Activated CD4-positive, alpha-beta T cell treated with anti-CD3 and anti-CD28 coated beads, Interleukin-2, amount 50 U/mL, for 1 hour (primary cell): ENCODE measurements at regions not wholly inside any gene's neighbourhood (a gene's known extent, or its start where the extent isn't known, plus 50 kb on each side); places are given as distances from the start of the nearest gene placed in this dataset.
A peak's percentile ranks its signal among the peaks of the same experiment; 100 is the strongest.
"Not testable (repeated sequence)": the region's sequence is repeated elsewhere in the genome, so short reads cannot be mapped to it uniquely, and the experiment has no call there.

Source experiments
- DNase-seq: peaks from one replicate; pipeline ENCODE4 v3.0.0-alpha.2; 2020

DNA sequence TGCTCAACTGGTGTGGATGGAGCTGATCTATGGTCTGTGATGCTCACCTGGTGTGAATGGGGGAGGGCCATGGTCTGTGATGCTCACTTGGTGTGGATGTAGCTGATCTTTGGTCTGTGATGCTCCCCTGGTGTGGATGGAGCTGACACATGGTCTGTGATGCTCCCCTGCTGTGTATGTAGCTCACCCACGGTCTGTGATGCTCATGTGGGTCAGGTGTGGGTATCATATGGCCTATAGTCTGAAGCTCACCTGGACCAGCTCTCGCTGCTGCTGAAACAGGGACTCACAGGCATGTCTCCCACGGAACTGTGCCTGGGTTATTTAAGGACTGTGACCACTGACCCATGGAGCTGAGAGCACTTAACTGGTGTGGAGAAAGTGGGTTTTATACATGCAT is 109.7 kb downstream of the CRLF2 start:
- DNase-seq = no peak

DNA sequence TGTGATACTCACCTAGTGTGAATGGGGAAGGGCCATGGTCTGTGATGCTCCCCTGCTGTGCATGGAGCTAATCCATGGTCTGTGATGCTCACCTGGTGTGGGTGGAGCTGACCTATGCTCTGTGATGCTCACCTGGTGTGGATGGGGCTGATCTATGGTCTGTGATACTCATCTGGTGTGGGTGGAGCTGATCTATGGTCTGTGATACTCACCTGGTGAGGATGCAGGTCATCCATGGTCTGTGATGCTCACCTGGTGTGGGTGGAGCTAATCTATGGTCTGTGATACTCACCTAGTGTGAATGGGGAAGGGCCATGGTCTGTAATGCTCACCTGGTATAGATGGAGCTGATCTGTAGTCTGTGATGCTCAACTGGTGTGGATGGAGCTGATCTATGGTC is 110.2 kb downstream of the CRLF2 start:
- not testable (repeated sequence) for DNase-seq

DNA sequence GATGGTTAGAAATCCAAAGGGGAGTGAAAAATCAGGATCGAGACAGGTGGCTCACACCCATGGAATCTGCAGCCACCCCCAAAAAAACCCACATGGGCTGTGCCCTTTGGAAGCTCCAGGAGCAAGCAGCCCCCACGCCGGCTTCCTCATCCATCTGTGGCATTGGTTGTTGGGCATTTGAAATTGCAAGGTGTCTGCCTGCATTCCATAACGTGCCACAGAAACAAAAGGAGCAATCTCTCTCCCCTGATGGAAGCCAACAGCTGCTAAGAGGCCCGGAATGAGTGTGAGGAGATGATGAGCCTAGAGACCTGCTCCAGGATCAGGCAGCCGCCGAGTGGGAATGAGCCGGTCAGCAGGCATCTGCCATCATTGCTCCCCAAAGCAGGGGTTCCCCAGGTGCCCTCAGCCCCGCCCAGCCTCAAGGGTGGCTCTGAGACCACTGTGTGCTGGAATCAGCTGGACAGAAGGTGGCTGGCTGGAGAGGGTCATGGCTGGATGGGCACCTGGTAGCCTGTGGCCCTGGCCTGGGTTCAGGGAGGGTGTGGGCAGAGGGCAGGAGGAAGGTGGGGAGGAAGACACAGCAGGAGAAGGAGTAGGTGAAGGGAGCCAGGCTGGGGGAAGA is 113.2 kb downstream of the CRLF2 start:
- DNase-seq = no peak

DNA sequence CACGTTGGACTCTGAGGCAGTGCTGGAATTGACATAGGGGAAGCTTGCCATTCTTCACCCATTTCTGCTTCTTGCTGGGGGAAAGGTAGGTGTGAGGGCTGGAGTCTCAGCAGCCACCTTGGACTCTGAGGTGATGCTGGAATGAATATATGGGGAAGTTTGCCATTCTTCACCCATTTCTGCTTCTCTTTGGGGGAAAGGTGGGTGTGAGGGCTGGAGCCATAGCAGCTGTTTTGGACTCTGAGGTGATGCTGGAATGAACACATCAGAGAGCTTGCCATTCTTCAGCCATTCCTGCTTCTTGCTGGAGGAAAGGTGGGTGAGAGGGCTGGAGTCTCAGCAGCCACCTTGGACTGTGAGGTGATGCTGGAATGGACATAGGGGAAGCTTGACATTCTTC is 115.1 kb downstream of the CRLF2 start:
- DNase-seq = no peak

DNA sequence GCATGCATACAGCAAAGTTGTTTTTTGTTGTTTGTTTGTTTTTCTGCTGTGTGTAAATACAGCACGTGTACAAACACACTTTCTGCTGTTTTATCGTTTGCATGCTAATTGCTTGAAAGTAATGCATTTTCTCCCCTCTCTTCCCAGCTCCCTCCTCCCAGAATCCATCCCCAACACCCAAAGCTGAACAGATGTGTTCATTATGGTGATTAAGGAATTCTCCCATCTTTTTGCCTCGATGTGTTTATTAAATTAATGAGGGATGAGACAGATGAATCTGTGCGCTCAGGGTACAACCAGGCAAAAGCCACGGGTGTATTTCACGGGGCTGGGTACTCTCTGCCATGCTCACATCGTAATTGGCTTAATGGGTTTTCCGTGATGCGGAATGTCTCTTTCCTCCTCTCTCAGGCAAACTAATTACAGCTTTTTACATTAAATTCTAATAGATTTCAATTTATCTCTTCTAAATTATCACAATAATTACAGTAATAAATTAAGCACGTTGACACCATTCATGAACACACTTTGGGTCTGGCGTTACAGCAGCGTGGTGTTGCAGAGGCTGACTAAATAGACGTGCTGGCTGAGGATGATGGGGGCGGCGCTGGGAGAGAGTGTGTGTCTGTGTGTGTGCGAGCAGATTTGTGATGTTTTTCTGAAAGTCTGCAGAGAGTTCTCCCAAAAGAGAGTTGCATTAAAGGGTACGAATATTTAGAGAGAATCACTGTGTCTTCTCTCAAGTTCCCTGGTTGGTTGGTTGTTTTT is 117.7 kb downstream of the CRLF2 start:
- no peak for DNase-seq

DNA sequence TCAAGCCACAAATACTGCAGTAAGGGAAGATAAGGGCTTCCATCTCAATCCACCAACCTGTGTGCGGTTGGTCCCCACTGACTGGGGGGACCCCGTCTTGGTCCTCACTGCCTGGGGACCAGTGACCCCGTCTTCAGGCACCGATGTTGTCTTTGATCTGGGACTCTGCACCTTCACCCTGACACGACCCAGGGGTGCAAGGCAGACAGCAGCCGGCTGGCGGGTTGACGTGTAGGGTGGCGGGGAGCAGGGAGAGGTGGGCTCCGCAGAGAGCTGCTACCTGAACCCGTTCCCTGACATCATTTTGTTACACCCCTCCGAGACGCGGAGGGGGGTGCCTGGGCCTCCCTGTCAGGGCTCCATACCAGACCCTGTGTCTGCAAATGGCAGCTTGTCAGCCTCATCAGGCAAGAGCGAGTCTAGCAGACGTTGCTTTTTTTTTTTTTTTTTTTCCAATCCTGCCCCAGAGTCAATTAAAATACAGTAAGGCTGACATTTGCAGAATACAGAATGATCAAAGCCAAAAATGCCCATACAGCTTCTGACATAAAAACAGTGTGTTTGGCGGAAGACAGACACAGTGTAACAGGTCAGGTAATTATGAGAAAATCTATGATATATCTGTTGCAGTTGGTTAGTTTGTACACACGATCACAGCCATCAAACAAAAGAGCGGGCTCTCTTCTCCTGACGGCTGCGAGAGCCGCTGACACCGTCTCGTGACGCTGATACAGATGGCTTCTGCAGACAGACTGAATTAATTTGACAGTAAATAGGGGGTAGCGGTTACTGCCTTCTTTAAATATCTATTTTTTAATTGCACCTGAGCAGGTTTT is 118.6 kb downstream of the CRLF2 start:
- DNase-seq = no peak

DNA sequence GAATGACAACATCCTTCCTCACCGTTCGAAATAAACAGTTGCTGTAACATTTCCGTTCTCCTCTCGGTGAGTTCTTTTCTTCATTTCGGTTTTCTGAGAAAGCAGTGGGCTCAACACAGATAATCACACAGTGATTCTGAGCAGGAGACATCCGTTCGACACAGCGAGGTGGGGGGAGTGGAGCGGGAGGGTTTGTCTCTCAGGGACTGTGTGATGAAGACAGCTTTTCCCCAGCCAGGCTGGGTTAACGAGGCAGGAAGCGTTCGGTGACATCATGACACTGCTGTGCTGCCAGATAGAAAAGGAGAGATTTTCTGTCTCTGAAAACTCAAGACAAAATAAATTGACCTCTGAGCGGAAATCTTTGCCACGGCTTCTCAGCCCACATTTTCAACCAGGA is 119.3 kb downstream of the CRLF2 start:
- peak; percentile 40 for DNase-seq

DNA sequence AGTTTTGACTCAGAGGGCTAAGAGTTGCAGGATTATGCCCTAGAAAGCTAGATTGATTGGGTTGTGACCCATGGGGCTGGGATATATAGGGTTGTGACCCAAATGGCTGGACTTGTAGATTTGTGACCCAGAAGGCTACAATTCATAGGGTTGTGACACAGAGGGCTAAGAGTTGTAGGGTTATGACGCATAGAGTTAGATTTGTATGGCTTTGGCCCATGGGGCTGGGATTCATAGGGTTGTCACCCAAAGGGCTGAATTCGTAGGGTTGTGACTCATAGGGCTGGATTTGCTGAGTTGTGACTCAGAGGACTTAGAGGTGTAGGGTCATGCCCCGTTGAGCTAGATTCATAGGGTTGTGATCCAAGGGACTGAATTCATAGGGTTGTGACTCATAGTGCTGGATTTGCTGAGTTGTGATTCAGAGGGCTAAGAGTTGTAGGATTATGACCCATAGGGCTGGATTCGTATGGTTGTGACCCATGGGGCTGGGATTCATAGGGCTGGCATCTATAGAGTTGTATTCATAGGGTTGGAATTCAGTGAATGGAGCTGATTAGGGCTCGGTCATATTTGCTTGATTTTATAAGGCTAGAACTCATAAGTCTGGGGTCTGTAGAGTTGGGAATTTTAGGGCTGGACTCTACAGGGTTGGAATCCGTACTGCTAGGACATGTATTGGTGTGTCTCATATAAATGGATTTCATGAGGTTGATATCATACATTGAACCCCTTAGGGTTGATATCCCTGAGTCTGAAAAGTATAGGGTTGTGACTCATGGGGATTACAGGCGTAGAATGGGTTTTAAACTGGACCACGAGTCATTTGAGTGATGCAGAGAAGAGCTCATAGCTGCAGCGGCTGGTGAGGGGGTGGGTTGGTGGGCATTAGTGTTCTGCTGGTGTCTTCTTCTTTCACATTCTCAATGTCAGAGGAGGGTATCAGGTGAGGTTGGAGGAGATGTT is 125.7 kb downstream of the CRLF2 start:
- DNase-seq = no peak

DNA sequence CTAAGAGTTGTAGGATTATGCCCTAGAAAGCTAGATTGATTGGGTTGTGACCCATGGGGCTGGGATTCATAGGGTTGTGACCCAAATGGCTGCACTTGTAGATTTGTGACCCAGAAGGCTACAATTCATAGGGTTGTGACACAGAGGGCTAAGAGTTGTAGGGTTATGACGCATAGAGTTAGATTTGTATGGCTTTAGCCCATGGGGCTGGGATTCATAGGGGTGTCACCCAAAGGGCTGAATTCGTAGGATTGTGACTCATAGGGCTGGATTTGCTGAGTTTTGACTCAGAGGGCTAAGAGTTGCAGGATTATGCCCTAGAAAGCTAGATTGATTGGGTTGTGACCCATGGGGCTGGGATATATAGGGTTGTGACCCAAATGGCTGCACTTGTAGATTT is 126.6 kb downstream of the CRLF2 start:
- DNase-seq = not testable (repeated sequence)

DNA sequence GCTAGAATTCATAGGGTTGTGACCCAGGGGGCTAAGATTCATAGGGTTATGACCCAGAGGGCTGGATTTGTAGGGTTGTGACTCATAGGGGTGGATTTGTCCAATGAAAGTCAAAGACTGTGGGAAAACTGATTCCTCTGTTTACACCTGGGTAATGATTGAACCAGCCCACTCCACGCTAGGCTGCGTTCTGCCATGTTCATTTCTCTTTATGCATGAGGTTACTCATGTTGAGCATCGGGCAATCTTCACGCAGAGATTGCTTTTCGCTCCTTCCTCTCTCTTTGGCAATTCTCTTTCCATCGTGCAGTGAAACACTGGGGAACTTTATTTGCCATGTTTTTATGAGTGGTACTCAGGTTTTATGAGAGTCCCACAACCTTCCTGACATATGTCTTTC is 127.8 kb downstream of the CRLF2 start:
- no peak for DNase-seq

DNA sequence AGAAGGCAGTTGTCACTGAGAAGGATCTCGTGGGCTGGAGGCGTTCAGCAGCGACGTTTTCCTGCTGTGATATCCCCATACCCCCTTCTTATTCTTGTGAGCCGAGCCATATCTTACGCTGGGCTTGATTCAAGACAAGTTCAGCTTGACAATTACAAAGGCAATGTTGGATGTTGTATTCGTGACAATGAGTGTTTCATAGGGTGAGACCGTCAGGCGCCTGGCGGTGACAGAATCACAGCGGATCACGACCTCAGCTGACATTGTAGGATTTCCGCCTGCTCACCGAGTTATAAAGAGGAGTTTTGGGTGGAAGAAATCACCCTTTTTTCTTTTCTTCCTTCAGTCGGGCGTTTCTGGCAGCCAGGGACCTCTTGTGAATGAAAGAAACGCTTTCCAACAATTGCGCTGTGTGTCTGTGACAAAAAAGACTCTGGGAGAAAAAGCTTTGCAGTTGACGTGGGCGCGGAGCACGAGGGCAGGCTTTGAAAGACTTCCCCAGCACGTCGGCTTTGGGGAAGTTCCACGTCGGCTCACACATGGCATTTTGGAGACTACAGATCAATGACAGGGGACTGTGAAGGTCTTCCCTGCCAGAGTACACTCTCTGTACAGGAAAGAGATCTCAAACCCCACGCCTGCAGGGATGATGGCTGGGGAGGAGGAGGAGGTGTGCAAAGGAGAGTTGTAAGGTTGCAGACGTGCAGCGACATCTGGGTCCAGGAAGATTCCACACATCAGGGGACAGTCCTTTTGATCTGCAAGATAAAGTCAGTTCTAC is 135.4 kb downstream of the CRLF2 start:
- no peak for DNase-seq

DNA sequence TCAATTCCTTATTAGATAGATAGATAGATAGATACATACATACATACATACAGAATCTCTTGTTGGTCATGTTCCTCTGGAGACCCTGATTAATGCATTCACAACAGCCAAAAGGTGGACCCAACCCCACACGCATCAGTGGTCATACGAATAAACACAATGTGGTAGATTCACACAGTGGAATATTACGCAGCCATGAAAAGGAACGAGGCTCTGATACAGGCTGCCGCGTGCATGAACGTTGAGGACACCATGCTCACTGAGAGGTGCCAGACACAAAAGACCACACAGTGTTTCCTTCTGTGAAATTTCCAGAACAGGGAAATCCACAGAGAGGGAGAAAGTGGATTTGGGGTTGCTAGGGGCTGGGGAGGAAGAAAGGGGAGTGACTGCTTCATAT is 136.7 kb downstream of the CRLF2 start:
- DNase-seq = no peak

DNA sequence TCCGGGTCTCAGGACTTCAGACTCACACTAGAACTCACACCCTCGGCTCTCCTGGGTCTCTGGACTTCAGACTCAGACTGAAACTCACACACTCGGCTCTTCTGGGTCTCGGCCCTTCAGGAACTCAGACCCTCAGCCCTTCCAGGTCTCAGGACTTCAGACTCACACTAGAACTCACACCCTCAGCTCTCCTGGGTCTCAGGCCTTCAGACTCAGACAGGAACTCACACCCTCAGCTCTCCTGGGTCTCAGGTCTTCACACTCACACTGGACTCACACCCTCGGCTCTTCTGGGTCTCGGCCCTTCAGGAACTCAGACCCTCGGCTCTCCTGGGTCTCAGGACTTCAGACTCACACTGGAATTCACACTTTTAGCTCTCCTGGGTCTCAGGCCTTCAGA is 137.3 kb downstream of the CRLF2 start:
- no peak for DNase-seq

DNA sequence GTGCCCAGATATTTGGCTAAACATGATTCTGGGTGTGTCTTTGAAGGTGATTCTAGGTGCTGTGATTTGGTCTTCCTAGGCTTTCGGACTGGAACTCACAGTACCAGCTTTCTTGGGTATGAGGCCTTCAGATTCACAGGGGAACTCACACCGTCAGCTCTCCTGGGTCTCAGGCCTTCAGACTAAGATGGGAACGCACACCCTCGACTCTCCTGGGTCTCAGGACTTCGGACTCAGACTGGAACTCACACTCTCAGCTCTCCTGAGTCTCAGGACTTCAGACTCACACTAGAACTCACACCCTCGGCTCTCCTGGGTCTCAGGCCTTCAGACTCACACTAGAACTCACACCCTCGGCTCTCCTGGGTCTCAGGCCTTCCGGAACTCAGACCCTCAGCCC is 137.7 kb downstream of the CRLF2 start:
- no peak for DNase-seq

DNA sequence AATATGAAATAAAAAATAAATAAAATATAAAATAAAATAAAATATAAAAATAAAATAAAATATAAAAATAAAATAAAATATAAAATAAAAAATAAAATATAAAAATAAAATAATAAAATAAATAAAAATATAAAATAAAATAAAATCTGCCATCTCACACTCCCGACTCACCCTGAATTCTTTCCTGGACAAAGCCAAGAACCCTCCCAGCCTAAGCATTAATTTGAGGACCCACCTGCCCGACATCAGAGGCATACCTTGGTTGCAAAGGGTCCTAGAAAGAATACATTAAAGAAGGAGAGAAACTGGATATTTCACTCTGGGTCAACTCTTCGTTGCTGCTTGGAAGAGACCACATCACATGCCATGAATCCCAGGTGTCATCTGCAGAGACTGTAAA is 138.3 kb downstream of the CRLF2 start:
- no peak for DNase-seq

DNA sequence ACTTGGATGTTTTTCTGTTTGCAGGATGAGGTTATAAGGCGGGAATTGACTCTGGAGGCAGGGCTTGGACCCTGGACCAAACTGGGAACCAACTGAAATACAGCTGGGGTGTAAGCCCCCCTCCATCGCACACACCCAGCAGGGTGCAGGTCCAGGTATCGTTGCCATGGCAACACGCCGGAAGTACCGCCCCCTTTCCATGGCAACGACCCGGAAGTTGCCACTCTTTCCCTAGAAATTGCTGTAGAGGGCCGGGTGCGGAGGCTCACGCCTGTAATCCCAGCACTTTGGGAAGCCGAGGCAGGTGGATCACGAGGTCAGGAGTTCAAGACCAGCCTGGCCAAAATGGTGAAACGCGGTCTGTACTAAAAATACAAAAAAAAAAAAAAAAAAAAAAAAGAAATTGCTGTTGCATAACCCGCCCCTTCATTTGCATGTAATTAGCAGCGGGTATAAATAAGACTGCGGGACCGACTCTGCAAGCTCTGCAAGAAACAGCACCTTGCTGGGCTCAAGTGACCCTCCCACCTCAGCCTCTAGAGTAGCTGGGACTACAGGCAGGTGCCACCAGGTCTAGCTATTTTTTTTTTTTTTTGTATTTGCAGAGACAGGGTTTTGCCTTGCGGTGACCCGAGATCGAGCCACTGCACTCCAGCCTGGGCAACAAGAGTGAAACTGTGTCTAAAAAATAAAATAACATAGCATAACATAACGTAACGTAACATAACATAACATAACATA is 139.6 kb downstream of the CRLF2 start:
- no peak for DNase-seq

DNA sequence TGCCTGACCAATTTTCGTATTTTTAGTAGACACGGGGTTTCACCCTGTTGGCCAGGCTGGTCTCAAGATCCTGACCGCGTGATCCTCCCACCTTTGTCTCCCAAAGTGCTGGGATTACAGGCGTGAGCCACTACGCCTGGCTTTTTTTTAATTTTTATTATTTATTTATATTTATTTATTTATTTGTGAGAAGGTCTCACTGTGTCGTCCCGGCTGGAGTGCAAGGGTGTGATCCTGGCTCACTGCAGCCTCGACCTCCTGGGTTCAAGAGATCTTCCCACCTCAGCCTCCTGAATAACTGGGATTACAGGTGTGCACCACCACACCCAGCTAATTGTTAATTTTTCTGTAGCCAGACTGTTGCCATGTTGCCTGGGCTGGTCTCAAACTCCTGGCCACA is 141.1 kb downstream of the CRLF2 start:
- DNase-seq = no peak

DNA sequence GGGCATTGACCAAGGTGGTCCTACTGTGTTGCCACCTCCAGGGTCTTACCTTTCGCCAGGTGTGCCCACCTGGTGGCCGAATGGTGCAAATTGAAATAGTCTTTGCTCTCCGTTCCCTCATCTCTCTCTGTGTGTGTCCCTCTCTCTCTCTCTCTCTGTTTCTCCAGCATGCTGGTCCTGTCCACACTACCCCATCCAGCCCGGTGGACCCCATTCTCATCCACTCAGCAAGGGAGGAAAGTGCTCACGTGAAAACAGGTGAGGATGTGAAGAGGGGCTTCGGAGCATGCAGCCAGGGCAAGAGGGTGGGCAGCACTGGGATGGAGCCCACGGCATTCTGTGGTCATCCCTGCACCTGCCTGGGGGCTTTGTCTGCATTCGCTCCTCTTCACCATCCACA is 150.1 kb downstream of the CRLF2 start:
- DNase-seq = no peak

DNA sequence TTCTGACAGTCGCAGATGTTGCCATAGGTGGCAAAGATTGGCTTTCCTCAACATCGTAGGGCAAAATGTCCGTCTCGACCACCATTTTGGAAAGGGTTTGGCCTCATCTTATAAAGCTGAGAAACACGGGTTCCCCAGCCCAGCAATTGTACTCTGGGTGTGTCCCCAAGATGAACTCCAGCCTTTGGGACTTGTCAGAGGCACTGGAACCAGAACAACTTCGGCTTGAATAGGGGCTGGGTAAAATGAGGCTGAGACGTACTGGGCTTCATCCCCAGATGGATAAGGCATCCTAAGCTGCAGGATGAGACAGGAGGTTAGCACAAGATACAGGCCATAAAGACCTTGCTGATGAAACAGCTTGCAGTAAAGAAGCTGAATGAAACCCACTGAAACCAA is 151.9 kb downstream of the CRLF2 start:
- no peak for DNase-seq

DNA sequence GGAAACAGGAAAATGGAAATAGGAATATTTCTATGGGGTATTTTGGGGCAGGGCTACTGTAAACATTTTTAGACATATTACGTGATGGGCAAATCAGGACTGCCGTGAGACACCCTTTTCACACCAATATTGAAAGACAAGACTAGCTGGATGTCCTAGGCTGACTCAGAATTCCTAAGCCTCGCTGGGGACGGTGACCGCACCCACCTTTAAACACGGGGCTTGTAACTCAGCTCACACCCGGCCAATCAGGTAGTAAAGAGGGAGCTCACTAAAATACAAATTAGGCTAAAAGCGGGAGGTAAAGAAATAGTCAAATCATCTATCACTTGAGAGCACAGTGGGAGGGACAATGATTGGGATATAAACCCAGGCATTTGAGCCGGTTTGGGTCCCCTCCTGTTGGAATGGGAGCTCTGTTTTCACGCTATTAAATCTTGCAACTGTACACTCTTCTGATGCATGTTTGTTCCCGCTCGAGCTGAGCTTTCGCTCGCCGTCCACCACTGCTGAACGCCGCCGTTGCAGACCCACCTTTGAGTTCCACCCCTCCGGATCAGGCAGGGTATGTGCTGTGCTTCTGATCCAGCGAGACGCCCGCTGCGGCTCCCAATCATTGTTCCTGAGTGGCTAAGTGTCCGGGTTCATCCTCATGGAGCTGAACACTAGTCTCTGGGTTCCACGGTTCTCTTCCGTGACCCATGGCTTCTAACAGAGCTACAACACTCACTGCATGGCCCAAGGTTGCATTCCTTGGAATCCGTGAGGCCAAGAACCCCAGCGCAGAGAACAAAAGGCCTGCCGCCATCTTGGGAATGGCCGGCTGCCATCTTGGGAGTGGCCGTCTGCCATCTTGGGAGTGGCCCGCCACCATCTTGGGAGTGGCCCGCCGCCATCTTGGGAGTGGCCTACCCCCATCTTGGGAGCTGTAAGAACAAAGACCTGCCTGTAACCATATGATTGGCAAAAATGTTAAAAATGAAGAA is 152.6 kb downstream of the CRLF2 start:
- DNase-seq = no peak
